GM10248 (cell line): ENCODE measurements at regions not wholly inside any gene's neighbourhood (a gene's known extent, or its start where the extent isn't known, plus 50 kb on each side); places are given as distances from the start of the nearest gene placed in this dataset.
"Not testable (repeated sequence)": the region's sequence is repeated elsewhere in the genome, so short reads cannot be mapped to it uniquely, and the experiment has no call there.

Experiments
- CTCF ChIA-PET: fragments of 300-600 bp; sonication (Branson Sonifier 250); formaldehyde crosslinking; extraction: SDS; loops from one replicate; lab custom pipeline; 2021; ENCODE audit warnings: antibody characterized with exemption; lab: Yijun Ruan, JAX
- POLR2A ChIA-PET: fragments of 350-650 bp; sonication (Branson Sonifier 250); formaldehyde crosslinking; extraction: SDS; loops from one replicate; lab custom pipeline; 2020; ENCODE audit warnings: antibody characterized with exemption; lab: Yijun Ruan, JAX
- DNase-seq: peaks from one replicate; pipeline ENCODE4 v3.0.0; 2012; ENCODE audit errors: extremely low spot score
- TF ChIP-seq, protein P1 (sequence below): IDR thresholded peaks from 2 replicates; pipeline ENCODE4 v1.5.1; 2012; ENCODE audit warnings: mild to moderate bottlenecking, low read depth; ENCODE audit errors: extremely low read depth, missing control alignments, control extremely low read depth

DNA sequence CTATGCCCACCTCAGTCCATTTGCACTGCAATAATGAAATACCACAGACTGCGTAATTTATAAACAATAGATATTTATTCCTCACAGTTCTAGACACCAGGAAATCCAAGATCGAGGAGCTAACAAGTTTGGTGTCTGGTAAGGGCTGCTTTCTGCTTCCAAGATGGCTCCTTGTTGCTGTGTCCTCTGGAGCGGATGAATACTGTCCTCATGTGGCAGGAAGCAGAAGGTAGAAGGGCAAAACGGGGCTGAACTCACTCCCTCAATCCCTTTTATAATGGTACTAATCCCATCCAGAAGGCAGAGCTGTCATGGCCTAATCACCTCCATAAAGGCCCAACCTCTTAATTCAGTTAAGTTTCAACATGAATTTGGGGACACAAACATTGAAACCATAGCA, 75.3 kb downstream of the P2RY1 start:
- ChIA-PET POLR2A (no interaction called here), CTCF (no interaction called here)
- TF ChIP-seq, protein P1, sequence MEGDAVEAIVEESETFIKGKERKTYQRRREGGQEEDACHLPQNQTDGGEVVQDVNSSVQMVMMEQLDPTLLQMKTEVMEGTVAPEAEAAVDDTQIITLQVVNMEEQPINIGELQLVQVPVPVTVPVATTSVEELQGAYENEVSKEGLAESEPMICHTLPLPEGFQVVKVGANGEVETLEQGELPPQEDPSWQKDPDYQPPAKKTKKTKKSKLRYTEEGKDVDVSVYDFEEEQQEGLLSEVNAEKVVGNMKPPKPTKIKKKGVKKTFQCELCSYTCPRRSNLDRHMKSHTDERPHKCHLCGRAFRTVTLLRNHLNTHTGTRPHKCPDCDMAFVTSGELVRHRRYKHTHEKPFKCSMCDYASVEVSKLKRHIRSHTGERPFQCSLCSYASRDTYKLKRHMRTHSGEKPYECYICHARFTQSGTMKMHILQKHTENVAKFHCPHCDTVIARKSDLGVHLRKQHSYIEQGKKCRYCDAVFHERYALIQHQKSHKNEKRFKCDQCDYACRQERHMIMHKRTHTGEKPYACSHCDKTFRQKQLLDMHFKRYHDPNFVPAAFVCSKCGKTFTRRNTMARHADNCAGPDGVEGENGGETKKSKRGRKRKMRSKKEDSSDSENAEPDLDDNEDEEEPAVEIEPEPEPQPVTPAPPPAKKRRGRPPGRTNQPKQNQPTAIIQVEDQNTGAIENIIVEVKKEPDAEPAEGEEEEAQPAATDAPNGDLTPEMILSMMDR = no peak
- no peak for DNase-seq

DNA sequence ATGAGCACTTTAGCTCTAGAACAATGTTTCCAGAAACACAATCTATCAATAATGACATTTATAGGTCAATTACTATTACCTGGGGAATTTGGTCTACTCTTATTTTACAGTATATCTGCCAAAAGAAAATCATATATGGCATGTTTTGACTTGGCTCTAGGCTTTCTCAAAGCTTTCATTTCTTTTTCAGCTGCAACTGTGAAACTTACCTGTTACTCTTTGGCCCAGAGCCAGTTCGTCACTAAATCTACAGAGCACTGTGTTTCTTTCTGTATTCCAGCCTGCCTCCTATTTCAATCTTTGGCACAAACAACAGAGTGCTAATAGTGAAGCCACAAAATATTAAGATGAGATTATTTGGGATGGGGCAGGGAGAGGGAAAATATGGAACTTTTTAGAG, 76.0 kb downstream of the P2RY1 start:
- DNase-seq = no peak
- ChIA-PET CTCF (no interaction called here), POLR2A (no interaction called here)
- TF ChIP-seq, protein P1 = no peak

DNA sequence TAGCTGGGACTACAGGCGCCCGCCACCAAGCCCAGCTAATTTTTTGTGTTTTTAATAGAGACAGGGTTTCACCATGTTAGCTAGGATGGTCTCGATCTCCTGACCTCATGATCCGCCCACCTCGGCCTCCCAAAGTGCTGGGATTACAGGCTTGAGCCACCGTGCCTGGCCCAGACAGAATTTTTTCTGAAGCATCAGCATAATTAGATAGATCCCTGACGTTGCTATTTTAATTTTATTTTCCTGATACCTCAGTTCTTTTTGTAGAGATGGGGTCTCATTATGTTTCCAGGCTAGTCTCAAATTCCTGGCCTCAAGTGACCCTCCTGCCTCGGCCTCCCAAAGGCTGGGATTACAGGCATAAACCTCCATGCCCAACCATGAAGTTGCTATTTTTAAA, 79.8 kb downstream of the P2RY1 start:
- CTCF ChIA-PET, DNase-seq, POLR2A ChIA-PET: not testable (repeated sequence)

DNA sequence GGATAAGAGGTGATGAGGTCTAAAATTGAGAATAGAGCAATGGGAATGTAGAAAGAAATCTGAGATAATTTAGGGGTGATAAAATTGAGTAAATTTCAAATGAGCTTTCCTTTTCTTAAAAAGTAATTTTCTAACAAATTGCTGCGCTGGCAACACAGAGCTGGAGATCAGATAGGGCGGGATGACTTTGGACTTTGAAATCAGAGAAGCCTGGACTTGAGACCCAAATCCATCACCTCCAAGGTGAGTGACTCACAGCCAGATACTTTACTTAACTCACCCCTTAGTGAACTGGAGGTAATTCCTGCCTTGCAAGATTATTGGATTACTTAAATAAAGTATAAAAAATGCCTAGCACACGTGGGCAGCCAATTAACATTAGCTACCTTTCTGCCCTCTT, 80.8 kb downstream of the P2RY1 start:
- TF ChIP-seq, protein P1 = no peak
- ChIA-PET CTCF (interaction anchor here (2.6 kb wide), 1 partner anchor 20 kb away, joined by 5 read pairs; no protein-coding TSS in a partner anchor), POLR2A (no interaction called here)
- no peak for DNase-seq

DNA sequence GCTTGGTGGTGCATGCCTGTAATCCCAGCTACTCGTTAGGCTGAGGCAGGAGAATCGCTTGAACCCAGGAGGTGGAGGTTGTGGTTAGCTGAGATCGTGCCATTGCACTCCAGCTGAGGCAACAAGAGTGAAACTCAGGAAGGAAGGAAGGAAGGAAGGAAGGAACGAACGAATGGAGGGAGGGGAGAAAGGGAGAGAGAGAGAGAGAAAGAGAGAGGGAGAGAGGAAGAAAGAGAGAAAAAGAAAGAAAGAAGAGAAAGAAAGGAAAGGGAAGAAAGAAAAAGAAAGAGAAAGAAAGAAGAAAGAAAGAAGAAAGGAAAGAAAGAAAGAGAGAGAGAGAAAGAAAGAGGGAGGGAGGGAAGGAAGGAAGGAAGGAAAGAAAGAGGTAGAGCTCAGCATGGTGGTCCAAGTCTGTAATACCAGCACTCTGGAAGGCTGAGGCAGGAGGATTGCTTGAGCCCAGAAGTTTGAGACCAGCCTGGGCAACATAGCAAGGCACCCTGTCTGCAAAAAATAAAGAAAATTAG, 81.9 kb downstream of the P2RY1 start:
- TF ChIP-seq, protein P1 = no peak
- POLR2A ChIA-PET = interaction anchor here (0.7 kb wide), 1 partner anchor 350 kb away, joined by 3 read pairs; no protein-coding TSS in a partner anchor
- DNase-seq = no peak
- CTCF ChIA-PET = interaction anchor here (2.6 kb wide), 1 partner anchor 19 kb away, joined by 5 read pairs; no protein-coding TSS in a partner anchor

DNA sequence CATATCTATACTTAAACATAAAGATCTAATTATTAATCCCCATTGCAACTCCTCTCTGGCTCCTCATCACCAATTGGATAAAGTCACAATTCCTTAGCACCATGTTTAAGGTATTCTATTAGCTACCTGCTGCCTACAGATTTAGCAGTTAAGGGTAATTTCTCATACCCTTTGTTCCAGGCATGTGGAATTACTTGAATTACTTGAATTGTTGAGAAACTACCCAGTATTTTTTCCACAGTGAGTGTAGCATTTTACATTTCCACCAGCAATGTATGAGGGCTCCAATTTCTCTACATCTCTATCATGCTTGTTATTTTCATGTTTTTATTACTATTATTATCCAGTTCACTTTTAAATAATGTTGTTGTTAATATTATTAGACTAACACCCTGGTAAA, 86.4 kb downstream of the P2RY1 start:
- DNase-seq = no peak
- POLR2A ChIA-PET = no interaction called here
- TF ChIP-seq, protein P1 = no peak
- CTCF ChIA-PET = no interaction called here

DNA sequence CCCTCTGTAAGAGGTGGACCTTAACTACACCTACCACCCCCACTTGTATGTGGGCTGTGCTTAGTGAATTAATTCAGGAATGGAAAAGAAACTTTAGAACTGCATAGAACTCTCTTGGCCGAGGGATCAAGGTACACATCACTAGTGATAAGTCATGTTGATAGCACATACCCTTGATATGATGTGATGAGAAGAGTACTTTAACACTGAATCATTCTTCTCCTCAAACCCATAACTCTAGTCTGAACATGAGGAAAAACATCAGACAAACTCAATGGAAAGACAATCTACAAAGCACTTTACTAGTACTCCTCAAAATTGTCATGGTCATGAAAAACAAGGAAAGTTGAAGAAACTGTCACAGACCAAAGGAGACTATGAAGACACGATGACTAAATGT, 87.6 kb downstream of the P2RY1 start:
- TF ChIP-seq, protein P1 = no peak
- ChIA-PET CTCF (no interaction called here), POLR2A (no interaction called here)
- DNase-seq = no peak
